ENCODE measurements at regions not wholly inside any gene's neighbourhood (a gene's known extent, or its start where the extent isn't known, plus 50 kb on each side); places are given as distances from the start of the nearest gene placed in this dataset.

- H3K27ac ChIP-seq = peak overlapping the region in 1 of 2 donors; percentile 33
- H3K36me3 ChIP-seq = no peaks in the 10 kb centered on the region
- H3K9me3 ChIP-seq = no peaks in the 10 kb centered on the region
- no peaks in the 10 kb centered on the region for H3K27me3 ChIP-seq
- TF ChIP-seq CTCF (IDR thresholded peaks at IDR 0.05) = no peak
- H3K4me3 ChIP-seq = no peak overlapping the region
- no peak for DNase-seq (ENCODE audit: low spot score)
- peaks cover 0 to 15% of the 10 kb centered on the region in 2 donors for H3K4me1 ChIP-seq
Observed at GRCh38 chr1:229844675-229845074, 218.6 kb downstream of the URB2 start.

- H3K4me3 ChIP-seq = no peak overlapping the region
- H3K9me3 ChIP-seq = no peaks in the 10 kb centered on the region
- peaks cover 0 to 15% of the 10 kb centered on the region in 2 donors for H3K4me1 ChIP-seq
- H3K27ac ChIP-seq = no peak overlapping the region
- no peaks in the 10 kb centered on the region for H3K36me3 ChIP-seq
- no peaks in the 10 kb centered on the region for H3K27me3 ChIP-seq
- DNase-seq (ENCODE audit: low spot score) = no peak
- no peak for TF ChIP-seq CTCF (IDR thresholded peaks at IDR 0.05)
Observed at GRCh38 chr1:229845410-229846138, 219.5 kb downstream of the URB2 start.

- H3K4me1 ChIP-seq = peaks cover 0 to 15% of the 10 kb centered on the region in 2 donors
- DNase-seq (ENCODE audit: low spot score) = no peak
- no peaks in the 10 kb centered on the region for H3K36me3 ChIP-seq
- no peak for TF ChIP-seq CTCF (IDR thresholded peaks at IDR 0.05)
- H3K9me3 ChIP-seq = no peaks in the 10 kb centered on the region
- H3K27ac ChIP-seq = no peak overlapping the region
- no peaks in the 10 kb centered on the region for H3K27me3 ChIP-seq
- no peak overlapping the region for H3K4me3 ChIP-seq
Observed at GRCh38 chr1:229846351-229846750, 220.3 kb downstream of the URB2 start.

GRCh38 chr1:229848752-229849677 is 218.0 kb upstream of the GALNT2 start:
- Histone ChIP-seq H3K4me1 (peaks cover 0 to 11% of the 10 kb centered on the region in 2 donors), H3K27me3 (no peaks in the 10 kb centered on the region), H3K36me3 (no peaks in the 10 kb centered on the region), H3K27ac (no peak overlapping the region), H3K4me3 (no peak overlapping the region), H3K9me3 (no peaks in the 10 kb centered on the region)
- TF ChIP-seq CTCF (IDR thresholded peaks at IDR 0.05) = peak in 1 of 2 donors; percentile 48
- DNase-seq (ENCODE audit: low spot score) = no peak

GRCh38 chr1:229851511-229851910 is 215.5 kb upstream of the GALNT2 start:
- Histone ChIP-seq H3K36me3 (no peaks in the 10 kb centered on the region), H3K27me3 (no peaks in the 10 kb centered on the region), H3K9me3 (no peaks in the 10 kb centered on the region), H3K4me3 (no peak overlapping the region), H3K27ac (no peak overlapping the region), H3K4me1 (no peaks in the 10 kb centered on the region)
- TF ChIP-seq CTCF (IDR thresholded peaks at IDR 0.05) = no peak
- DNase-seq (ENCODE audit: low spot score) = no peak

All from right atrium auricular region (tissue), 2 donors.